GM12878 (cell line): ENCODE measurements at regions not wholly inside any gene's neighbourhood (a gene's known extent, or its start where the extent isn't known, plus 50 kb on each side); places are given as distances from the start of the nearest gene placed in this dataset.

Experiments used
- ATAC-seq: fragments of 200-7000 bp; cut with Tn5 transposase; 3 replicates; pipeline ENCODE4 v1.9.1; 2020; ENCODE audit warnings: mild to moderate bottlenecking, moderate library complexity
- BruUV-seq: library from RNA; stranded (reverse); fragments of 400-500 nt; replicated peaks from 2 replicates; lab custom pipeline; 2021; lab: Mats Ljungman, UMichigan
- CTCF ChIA-PET: fragments of 300-600 bp; sonication (Branson Sonifier 250); formaldehyde crosslinking; extraction: SDS; loops from one replicate; lab custom pipeline; 2021; ENCODE audit warnings: inconsistent platforms; lab: Yijun Ruan, JAX
- POLR2A ChIA-PET: fragments of 350-600 bp; formaldehyde crosslinking; extraction: SDS; loops from one replicate; lab custom pipeline; 2021; ENCODE audit warnings: inconsistent platforms; lab: Charles Lee
- RAD21 ChIA-PET: fragments of 300-600 bp; sonication (Branson Sonifier 250); formaldehyde crosslinking; loops from one replicate; lab custom pipeline; 2023; ENCODE audit warnings: antibody characterized with exemption; ENCODE audit not compliant: unreplicated experiment; lab: Charles Lee
- SMC1A ChIA-PET: fragments of 300-600 bp; sonication (Branson Sonifier 250); formaldehyde crosslinking; loops from one replicate; lab custom pipeline; 2023; ENCODE audit not compliant: unreplicated experiment, uncharacterized antibody; lab: Charles Lee
- DNase-seq: peaks from one replicate; pipeline ENCODE4 v3.0.0-alpha.2; 2011; ENCODE audit warnings: low read depth, low spot score
- FAIRE-seq: peaks from 3 replicates; lab custom pipeline; 2011; peaks lifted over from hg19 to GRCh38; lab: Jason Lieb, UNC
- H2AFZ ChIP-seq: 2 replicates; pipeline ENCODE4 v1.6.0; 2011; ENCODE audit warnings: low read depth, low read length, control low read depth; ENCODE audit not compliant: control insufficient read depth
- H3K27ac ChIP-seq: 2 replicates; pipeline ENCODE4 v1.5.1; 2011; ENCODE audit warnings: control low read depth; ENCODE audit not compliant: control insufficient read depth, insufficient read depth
- H3K27me3 ChIP-seq, 2 experiments: replicated peaks in 1 of 2; 2 replicates each; pipeline versions ENCODE4 v1.6.0 to v1.6.1; 2011; ENCODE audit warnings: low read length in 1 of 2; ENCODE audit not compliant: control insufficient read depth in 2 of 2, insufficient read depth in 2 of 2
- H3K36me3 ChIP-seq, 2 experiments: 2 replicates each; pipeline ENCODE4 v1.5.1; 2011; ENCODE audit warnings: low read length in 1 of 2; ENCODE audit not compliant: control insufficient read depth in 2 of 2, insufficient read depth in 2 of 2
- H3K4me1 ChIP-seq: 2 replicates; pipeline ENCODE4 v1.6.1; 2011; ENCODE audit warnings: mild to moderate bottlenecking, low read length, moderate library complexity, mixed read lengths; ENCODE audit not compliant: control insufficient read depth, insufficient read depth
- H3K4me2 ChIP-seq: 2 replicates; pipeline ENCODE4 v1.6.0; 2011; ENCODE audit warnings: control low read depth; ENCODE audit not compliant: control insufficient read depth, insufficient read depth
- H3K4me3 ChIP-seq: fragments of 200-600 bp; sonication (generic); 2 replicates; pipeline ENCODE4 v1.5.1; 2016
- H3K79me2 ChIP-seq: 2 replicates; pipeline ENCODE4 v1.6.0; 2011; ENCODE audit warnings: low read length; ENCODE audit not compliant: control insufficient read depth, insufficient read depth
- H3K9ac ChIP-seq: 2 replicates; pipeline ENCODE4 v1.8.0; 2011; ENCODE audit warnings: low read length, control low read depth, mixed read lengths; ENCODE audit not compliant: control insufficient read depth, insufficient read depth
- H3K9me3 ChIP-seq: replicated peaks from 3 replicates; pipeline ENCODE4 v1.5.1; 2011; ENCODE audit warnings: mild to moderate bottlenecking, low read length; ENCODE audit not compliant: control insufficient read depth, insufficient read depth
- H4K20me1 ChIP-seq: 2 replicates; pipeline ENCODE4 v1.6.0; 2011; ENCODE audit not compliant: control insufficient read depth, insufficient read depth
- ASH2L ChIP-seq: fragments of 300-600, 200-600 bp; sonication (generic); IDR thresholded peaks from 2 replicates; pipeline ENCODE4 v1.6.1; 2017; ENCODE audit warnings: low read depth, mild to moderate bottlenecking, borderline replicate concordance
- ATF3 ChIP-seq: IDR thresholded peaks from 2 replicates; pipeline ENCODE4 v1.6.1; 2011; ENCODE audit warnings: low read depth, mild to moderate bottlenecking, low read length, moderate library complexity, borderline replicate concordance; ENCODE audit errors: extremely low read depth
- E2F4 ChIP-seq: IDR thresholded peaks from 2 replicates; pipeline ENCODE4 v1.6.1; 2012; ENCODE audit warnings: low read depth, low read length, improper control_type of control experiment
- ELK1 ChIP-seq: IDR thresholded peaks from 2 replicates; pipeline ENCODE4 v1.6.1; 2012; ENCODE audit warnings: low read depth, low read length, improper control_type of control experiment
- ETV6 ChIP-seq, 2 experiments: fragments of 450-650 bp in 1 of 2; IDR thresholded peaks in 1 of 2; conservative IDR thresholded peaks in 1 of 2; 2 replicates each; pipeline ENCODE4 v1.6.1; 2014; ENCODE audit warnings: antibody characterized with exemption in 1 of 2, borderline replicate concordance in 1 of 2, low read depth in 1 of 2, mild to moderate bottlenecking in 1 of 2, moderate library complexity in 1 of 2
- FOXK2 ChIP-seq: fragments of 450-650 bp; IDR thresholded peaks from 2 replicates; pipeline ENCODE4 v1.6.1; 2017; ENCODE audit warnings: mild to moderate bottlenecking, moderate library complexity
- HDAC2 ChIP-seq: fragments of 200-600 bp; sonication (generic); IDR thresholded peaks from 2 replicates; pipeline ENCODE4 v1.6.1; 2017
- MYB ChIP-seq: fragments of 150-350 bp; IDR thresholded peaks from 2 replicates; pipeline ENCODE4 v1.6.1; 2014; ENCODE audit warnings: mild to moderate bottlenecking, low read depth, low read length, borderline replicate concordance
- POLR2AphosphoS2 ChIP-seq: IDR thresholded peaks from 2 replicates; pipeline ENCODE4 v1.6.1; 2011; ENCODE audit warnings: low read depth, mild to moderate bottlenecking, low read length, improper control_type of control experiment, moderate library complexity
- SMAD5 ChIP-seq: IDR thresholded peaks from 2 replicates; pipeline ENCODE4 v1.6.1; 2016; ENCODE audit warnings: antibody characterized with exemption, low read depth
- SMC3 ChIP-seq: IDR thresholded peaks from 2 replicates; pipeline ENCODE4 v1.6.1; 2011; ENCODE audit warnings: low read length, improper control_type of control experiment, borderline replicate concordance
- SPI1 ChIP-seq: IDR thresholded peaks from 2 replicates; pipeline ENCODE4 v1.6.1; 2011; ENCODE audit warnings: low read depth, mild to moderate bottlenecking, low read length, moderate library complexity, borderline replicate concordance; ENCODE audit not compliant: insufficient read depth
- SREBF2 ChIP-seq: IDR thresholded peaks from 2 replicates; pipeline ENCODE4 v1.6.1; 2012; ENCODE audit warnings: mild to moderate bottlenecking, low read length
- STAT3 ChIP-seq: IDR thresholded peaks from 2 replicates; pipeline ENCODE4 v1.6.1; 2011; ENCODE audit warnings: low read depth, low read length, improper control_type of control experiment
- TCF12 ChIP-seq: IDR thresholded peaks from 2 replicates; pipeline ENCODE4 v1.6.1; 2011; ENCODE audit warnings: low read depth, mild to moderate bottlenecking, low read length
- ZZZ3 ChIP-seq: IDR thresholded peaks from 2 replicates; pipeline ENCODE4 v1.6.1; 2011; ENCODE audit warnings: low read depth; ENCODE audit not compliant: control insufficient read depth, insufficient read length
- WGBS: methylation state at CpG from one replicate; pipeline ENCODE4 v1.1.6; 2016; ENCODE audit warnings: low lambda C conversion rate; ENCODE audit not compliant: insufficient replicate concordance, insufficient coverage; ENCODE audit errors: missing lambda C conversion rate; 5-methylcytosine and 5-hydroxymethylcytosine counted together
- in situ Hi-C: fragments of 300-500 bp; cut with MboI; formaldehyde crosslinking; loops from 9 replicates; pipeline ENCODE4 v1.14.3; 2018; ENCODE audit warnings: mixed read lengths
- intact Hi-C: fragments of 100-400 bp; cut with micrococcal nuclease; formaldehyde crosslinking; loops from one replicate; pipeline ENCODE4 v1.14.2; 2022; ENCODE audit not compliant: unreplicated experiment

GRCh38 chr15:39140060-39140604 is 440.7 kb upstream of the THBS1 start:
- no peak overlapping the region for H3K9ac ChIP-seq
- no TSS peak for BruUV-seq
- ATAC-seq (peak; percentile 86), DNase-seq (no peak)
- no peak overlapping the region for H2AFZ ChIP-seq
- H4K20me1 ChIP-seq, result no peaks in the 10 kb centered on the region
- POLR2A ChIA-PET, result no interaction called here
- in situ Hi-C loops, result no loop called here
- SMC1A ChIA-PET, result interaction anchor here (0.7 kb wide), 1 partner anchor 436 kb away, joined by 3 read pairs; no protein-coding TSS in a partner anchor
- no peaks in the 10 kb centered on the region for H3K9me3 ChIP-seq
- RAD21 ChIA-PET, result no interaction called here
- no peak overlapping the region for H3K27ac ChIP-seq
- no peaks in the 10 kb centered on the region for H3K4me1 ChIP-seq
- 2% methylated on average over 3 of the region's 3 CpGs for WGBS
- no peak overlapping the region for H3K4me2 ChIP-seq
- H3K79me2 ChIP-seq, result no peaks in the 10 kb centered on the region
- no peak overlapping the region for H3K4me3 ChIP-seq
- TF ChIP-seq MYB (no peak), SMAD5 (no peak), HDAC2 (no peak), E2F4 (no peak), STAT3 (no peak), TCF12 (no peak), SMC3 (no peak), ZZZ3 (no peak), ELK1 (no peak), POLR2AphosphoS2 (no peak), ETV6 (conservative IDR thresholded peaks at IDR 0.05 in 1 of 2, IDR thresholded peaks at IDR 0.05 in 1 of 2; ENCODE audit: borderline replicate concordance in 1 of 2, low read depth in 1 of 2) (no peak), FOXK2 (no peak), ASH2L (no peak), SREBF2 (no peak), SPI1 (no peak), ATF3 (no peak)
- TF ChIP-seq, all 136 proteins: peak for 0
- FAIRE-seq, result peak; percentile 57
- CTCF ChIA-PET, result interaction anchor here (1.1 to 1.5 kb wide), 2 partner anchors 11 to 15 kb away, joined by 3 to 4 read pairs; no protein-coding TSS in a partner anchor
- intact Hi-C loops, result no loop called here
- no peaks in the 10 kb centered on the region for H3K27me3 ChIP-seq
- no peaks in the 10 kb centered on the region for H3K36me3 ChIP-seq
